H1 (cell line): ENCODE measurements at regions not wholly inside any gene's neighbourhood (a gene's known extent, or its start where the extent isn't known, plus 50 kb on each side); places are given as distances from the start of the nearest gene placed in this dataset.

Source experiments
- ASH2L ChIP-seq: fragments of 200-600, 300-600 bp; sonication (generic); IDR thresholded peaks from one replicate; pipeline ENCODE4 v1.7.1; 2017; ENCODE audit warnings: low read length
- POLR2A ChIP-seq, 2 experiments: IDR thresholded peaks; 1 replicate in 1 of 2; 2 replicates in 1 of 2; pipeline ENCODE4 v1.6.1; 2011; ENCODE audit warnings: low read depth in 2 of 2, low read length in 2 of 2, mild to moderate bottlenecking in 2 of 2; ENCODE audit errors: control extremely low read depth in 1 of 2
- POU5F1 ChIP-seq: IDR thresholded peaks from 2 replicates; pipeline ENCODE4 v1.6.1; 2011; ENCODE audit warnings: low read depth, mild to moderate bottlenecking, low read length, moderate library complexity
- SRF ChIP-seq: IDR thresholded peaks from 2 replicates; pipeline ENCODE4 v1.6.1; 2011; ENCODE audit warnings: mild to moderate bottlenecking, low read depth, low read length, moderate library complexity
- TF ChIP-seq, protein P1 (sequence below): IDR thresholded peaks from 2 replicates; pipeline ENCODE4 v1.6.1; 2012; ENCODE audit warnings: inconsistent platforms
- TF ChIP-seq, protein P2 (sequence below): IDR thresholded peaks from 2 replicates; pipeline ENCODE4 v1.6.1; 2011; ENCODE audit warnings: low read length, improper control_type of control experiment

DNA sequence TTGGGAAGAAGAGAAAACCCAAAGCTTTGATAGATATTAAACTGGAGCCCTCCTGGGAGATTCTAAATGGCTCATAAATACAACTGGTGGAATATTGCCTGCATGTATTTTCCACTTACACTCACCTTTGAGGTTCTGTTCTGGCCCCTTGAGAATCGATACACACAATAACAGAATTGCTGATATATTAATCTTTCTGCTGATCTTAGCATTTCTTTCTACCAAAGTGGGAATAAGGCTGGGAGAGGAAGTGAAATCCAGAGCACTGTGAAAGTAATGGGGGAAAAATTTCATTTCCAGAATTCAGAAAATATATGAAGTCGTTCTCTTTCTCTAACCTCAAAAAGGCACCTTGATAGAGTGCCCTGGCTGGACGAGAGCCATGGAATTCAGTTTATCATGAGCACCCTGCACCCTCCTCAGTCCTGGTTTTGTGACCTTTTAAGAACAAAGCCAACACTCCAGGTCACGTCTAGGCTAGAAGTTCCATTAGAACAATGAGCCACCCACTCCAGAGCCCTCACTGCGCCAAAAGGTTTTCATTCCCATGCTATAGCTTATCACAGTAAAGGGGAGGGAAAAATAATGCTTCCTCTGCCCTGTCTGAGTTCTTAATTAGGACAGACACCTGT, 244.5 kb downstream of the CD83 start (continued):
- TF ChIP-seq, protein P1, sequence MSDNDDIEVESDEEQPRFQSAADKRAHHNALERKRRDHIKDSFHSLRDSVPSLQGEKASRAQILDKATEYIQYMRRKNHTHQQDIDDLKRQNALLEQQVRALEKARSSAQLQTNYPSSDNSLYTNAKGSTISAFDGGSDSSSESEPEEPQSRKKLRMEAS = no peak
- TF ChIP-seq ASH2L (no peak), SRF (no peak), POU5F1 (no peak), POLR2A (IDR thresholded peaks at IDR 0.05; ENCODE audit: control extremely low read depth in 1 of 2, low read depth in 2 of 2, low read length in 2 of 2) (no peak)
- TF ChIP-seq, protein P2, sequence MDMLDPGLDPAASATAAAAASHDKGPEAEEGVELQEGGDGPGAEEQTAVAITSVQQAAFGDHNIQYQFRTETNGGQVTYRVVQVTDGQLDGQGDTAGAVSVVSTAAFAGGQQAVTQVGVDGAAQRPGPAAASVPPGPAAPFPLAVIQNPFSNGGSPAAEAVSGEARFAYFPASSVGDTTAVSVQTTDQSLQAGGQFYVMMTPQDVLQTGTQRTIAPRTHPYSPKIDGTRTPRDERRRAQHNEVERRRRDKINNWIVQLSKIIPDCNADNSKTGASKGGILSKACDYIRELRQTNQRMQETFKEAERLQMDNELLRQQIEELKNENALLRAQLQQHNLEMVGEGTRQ = no peak
